ENCODE measurements at regions not wholly inside any gene's neighbourhood (a gene's known extent, or its start where the extent isn't known, plus 50 kb on each side); places are given as distances from the start of the nearest gene placed in this dataset.

DNA sequence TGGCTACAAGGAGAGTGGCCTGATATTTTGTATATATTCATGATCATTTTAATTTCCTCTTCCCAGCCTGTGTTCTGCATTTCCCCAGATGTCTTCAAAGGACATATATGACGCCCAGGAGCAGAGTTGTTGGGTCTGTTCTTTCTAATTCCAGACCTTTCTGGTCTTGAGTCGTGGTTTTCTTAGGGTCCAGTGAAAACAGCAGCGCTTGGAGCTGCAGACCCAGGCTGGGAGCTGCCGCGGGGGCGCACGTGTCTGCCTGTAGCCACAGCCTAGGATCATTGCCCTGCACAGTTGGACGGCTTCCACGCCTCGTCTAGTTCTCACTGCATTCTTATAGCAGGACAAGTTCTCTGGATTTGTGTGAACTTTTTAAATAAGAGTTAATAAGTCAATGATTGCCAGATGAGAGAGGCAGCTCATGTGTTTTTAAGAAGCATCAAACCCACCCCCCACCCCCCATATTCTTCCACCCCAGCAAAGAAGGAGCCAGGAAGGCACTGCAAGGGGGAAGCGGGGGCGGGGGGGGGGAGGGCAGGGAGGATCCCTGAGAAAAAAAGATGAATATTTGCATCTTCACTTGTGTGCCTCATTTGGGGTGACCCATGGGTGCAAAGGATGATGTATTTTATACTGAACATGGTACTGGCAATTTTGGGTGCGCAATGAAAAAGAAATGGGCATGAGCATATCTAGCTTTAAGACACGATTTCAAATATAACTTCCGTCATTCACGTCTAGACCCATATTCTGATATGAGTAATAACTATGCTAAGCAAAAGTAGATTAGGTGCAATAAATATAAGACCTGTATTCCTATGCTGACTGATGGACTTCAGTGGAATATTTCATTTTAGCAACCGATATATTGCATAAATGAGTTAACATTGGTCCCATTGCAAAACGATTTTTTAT, 160.0 kb downstream of the TBXT start:
- peaks cover 44% of the 10 kb centered on the region for H3K4me1 ChIP-seq

DNA sequence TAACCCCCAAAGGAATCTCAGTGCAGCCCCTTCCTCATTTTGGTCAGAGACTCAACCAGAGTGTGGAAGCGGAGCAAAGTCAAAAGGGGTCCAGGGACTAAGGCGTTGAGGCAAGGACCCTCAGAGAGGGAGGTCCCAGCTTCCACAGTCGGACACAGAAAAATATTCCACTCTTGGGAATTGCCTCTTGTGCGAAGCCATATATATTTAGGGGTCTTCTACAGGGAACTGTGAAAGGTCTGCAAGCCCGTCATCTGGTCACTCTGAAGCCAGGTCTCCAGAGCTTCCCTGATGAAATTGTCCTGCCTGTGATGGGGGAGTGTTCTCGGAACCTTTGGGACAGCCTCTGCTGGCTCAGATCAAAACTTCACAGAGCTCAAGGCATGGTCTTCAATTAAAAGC, 160.8 kb downstream of the TBXT start:
- Histone ChIP-seq H3K36me3 (no peaks in the 10 kb centered on the region), H3K9me3 (replicated peaks) (no peaks in the 10 kb centered on the region), H3K4me1 (peaks cover 44% of the 10 kb centered on the region), H3K27me3 (ENCODE audit: low read depth) (peaks cover 87% of the 10 kb centered on the region), H3K27ac (replicated peaks) (peak overlapping the region; percentile 83), H3K4me3 (peak overlapping the region; percentile 60)
- intact Hi-C loops (cut with micrococcal nuclease) = no loop called here
- no peak for TF ChIP-seq CTCF (IDR thresholded peaks at IDR 0.05; ENCODE audit: borderline replicate concordance)
- DNase-seq = no peak

More for the DNA sequence above, 160.0 kb downstream of the TBXT start:
- no peaks in the 10 kb centered on the region for H3K9me3 ChIP-seq (replicated peaks)
- H3K27me3 ChIP-seq (ENCODE audit: low read depth) = peaks cover 93% of the 10 kb centered on the region
- H3K36me3 ChIP-seq = no peaks in the 10 kb centered on the region
- peak overlapping the region; percentile 60 for H3K4me3 ChIP-seq
- no peak for TF ChIP-seq CTCF (IDR thresholded peaks at IDR 0.05; ENCODE audit: borderline replicate concordance)
- intact Hi-C loops (cut with micrococcal nuclease) = no loop called here
- DNase-seq = peak; percentile 71
- peak overlapping the region; percentile 83 for H3K27ac ChIP-seq (replicated peaks)

DNA sequence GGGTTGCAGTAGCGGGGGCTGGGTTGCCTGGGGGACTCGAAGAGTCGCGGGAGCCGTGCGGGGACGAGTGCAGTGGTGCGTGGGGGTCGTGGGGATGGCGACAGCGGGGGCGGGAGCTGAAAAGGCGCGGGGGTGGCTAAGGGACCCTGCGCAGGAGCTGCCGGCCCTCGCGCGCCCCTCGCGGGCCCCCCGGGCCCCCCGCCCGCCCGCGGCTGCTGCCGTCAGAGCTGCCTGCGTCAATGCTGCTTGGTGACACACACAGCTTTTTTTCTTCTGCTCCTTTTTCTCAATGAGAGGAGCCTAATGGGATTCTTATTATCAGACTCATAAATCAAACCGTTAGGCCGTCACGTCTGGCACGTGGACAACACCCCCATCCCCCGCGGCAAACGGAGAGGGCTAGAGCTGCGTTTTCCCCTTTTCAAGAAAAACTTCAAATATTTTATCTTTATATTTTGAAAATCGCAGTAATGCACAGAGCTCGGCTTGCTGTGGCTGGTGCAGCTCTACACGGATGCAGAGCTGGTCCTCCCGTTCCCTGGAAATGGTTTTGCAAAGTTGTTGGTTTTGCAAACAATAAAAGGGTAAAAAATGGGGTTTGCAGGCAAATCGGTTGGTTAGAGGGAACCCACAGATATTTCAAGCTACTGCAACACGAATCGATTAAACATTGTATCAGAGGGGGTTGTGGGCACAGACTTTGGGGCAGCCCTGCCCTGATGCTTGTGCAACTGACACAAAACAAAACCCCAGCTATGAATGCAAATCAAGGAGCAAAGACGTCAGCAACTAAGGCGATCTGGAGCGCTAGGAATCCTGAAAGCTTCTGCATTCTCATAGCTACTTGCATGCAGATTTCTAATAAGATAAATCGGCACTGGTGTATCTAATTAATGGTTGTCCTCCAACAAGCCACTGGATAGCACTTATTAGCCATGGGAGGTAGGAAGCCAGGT, 161.4 kb downstream of the TBXT start:
- peak; percentile 66 for DNase-seq
- H3K9me3 ChIP-seq (replicated peaks) = no peaks in the 10 kb centered on the region
- H3K4me3 ChIP-seq = peak overlapping the region; percentile 60
- peak overlapping the region; percentile 83 for H3K27ac ChIP-seq (replicated peaks)
- H3K27me3 ChIP-seq (ENCODE audit: low read depth) = peaks cover 83% of the 10 kb centered on the region
- peaks cover 44% of the 10 kb centered on the region for H3K4me1 ChIP-seq
- no peak for TF ChIP-seq CTCF (IDR thresholded peaks at IDR 0.05; ENCODE audit: borderline replicate concordance)
- H3K36me3 ChIP-seq = no peaks in the 10 kb centered on the region
- intact Hi-C loops (cut with micrococcal nuclease) = no loop called here

DNA sequence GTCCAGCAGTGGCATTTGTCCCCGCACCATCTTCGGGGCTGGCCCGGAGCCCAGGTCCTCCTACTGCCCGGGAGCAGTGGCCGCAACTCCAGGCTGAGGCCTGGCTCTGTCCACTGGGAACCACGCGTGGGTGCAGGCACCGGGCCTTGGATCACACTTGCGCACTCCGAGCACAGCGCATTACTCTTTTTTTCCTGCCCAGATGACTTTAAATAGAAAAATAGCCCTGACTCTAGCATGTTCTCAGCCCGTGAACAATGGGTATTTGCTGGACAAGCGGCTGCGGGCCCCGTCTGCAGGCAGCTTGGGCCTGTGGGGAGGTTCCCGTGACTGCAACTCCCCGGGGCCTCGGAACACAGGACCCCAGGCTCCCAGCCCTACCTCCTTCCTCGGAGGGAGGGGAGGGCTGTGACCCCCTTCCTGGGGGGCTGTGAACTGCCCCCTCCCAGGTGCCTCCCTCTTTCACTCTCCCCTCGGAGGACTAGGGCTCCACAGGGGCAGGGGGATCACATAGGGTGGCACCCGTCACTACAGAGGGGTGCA, 162.2 kb downstream of the TBXT start:
- Histone ChIP-seq H3K4me3 (peak overlapping the region; percentile 60), H3K36me3 (no peaks in the 10 kb centered on the region), H3K9me3 (replicated peaks) (no peaks in the 10 kb centered on the region), H3K27me3 (ENCODE audit: low read depth) (peaks cover 80% of the 10 kb centered on the region), H3K4me1 (peaks cover 44% of the 10 kb centered on the region), H3K27ac (replicated peaks) (peak overlapping the region; percentile 83)
- peak; percentile 70 for DNase-seq
- TF ChIP-seq CTCF (IDR thresholded peaks at IDR 0.05; ENCODE audit: borderline replicate concordance) = no peak
- intact Hi-C loops (cut with micrococcal nuclease) = no loop called here

GRCh38 chr6:166004876-166005275, 162.8 kb downstream of the TBXT start:
- Histone ChIP-seq H3K36me3 (no peaks in the 10 kb centered on the region), H3K4me1 (peaks cover 44% of the 10 kb centered on the region), H3K4me3 (peak overlapping the region; percentile 60), H3K9me3 (replicated peaks) (no peaks in the 10 kb centered on the region), H3K27ac (replicated peaks) (peak overlapping the region; percentile 83), H3K27me3 (ENCODE audit: low read depth) (peaks cover 80% of the 10 kb centered on the region)
- intact Hi-C loops (cut with micrococcal nuclease) = no loop called here
- no peak for DNase-seq
- no peak for TF ChIP-seq CTCF (IDR thresholded peaks at IDR 0.05; ENCODE audit: borderline replicate concordance)

All from left ventricle myocardium inferior (tissue), 1 donor.